IMR-90 (cell line): ENCODE measurements at regions not wholly inside any gene's neighbourhood (a gene's known extent, or its start where the extent isn't known, plus 50 kb on each side); places are given as distances from the start of the nearest gene placed in this dataset.

Experiments used
- ATAC-seq: fragments of 200-7000 bp; cut with Tn5 transposase; 2 replicates; pipeline ENCODE4 v1.9.1; 2020; ENCODE audit warnings: low read depth, mild to moderate bottlenecking, moderate library complexity
- BruUV-seq: library from RNA; stranded (reverse); fragments of 400-500 nt; replicated peaks from 2 replicates; lab custom pipeline; 2021; lab: Mats Ljungman, UMichigan
- CTCF ChIA-PET: fragments of 300-600 bp; formaldehyde crosslinking; extraction: SDS; loops from one replicate; lab custom pipeline; 2021; ENCODE audit warnings: antibody characterized with exemption; lab: Yijun Ruan, JAX
- POLR2A ChIA-PET: fragments of 300-600 bp; sonication (Branson Sonifier 250); formaldehyde crosslinking; loops from one replicate; lab custom pipeline; 2022; ENCODE audit warnings: antibody characterized with exemption; ENCODE audit not compliant: unreplicated experiment; lab: Charles Lee
- DNase-seq: peaks from one replicate; pipeline ENCODE4 v3.0.0; 2013
- H2AFZ ChIP-seq: replicated peaks from 2 replicates; pipeline ENCODE3; 2013; ENCODE audit warnings: low read length, mild to moderate bottlenecking; ENCODE audit not compliant: poor library complexity
- H2AK5ac ChIP-seq: 2 replicates; pipeline ENCODE4 v1.6.1; 2013; ENCODE audit warnings: low read depth, low read length, inconsistent platforms
- H2AK9ac ChIP-seq: replicated peaks from 2 replicates; pipeline ENCODE3; 2013; ENCODE audit warnings: mild to moderate bottlenecking, low read depth, low read length, moderate library complexity; ENCODE audit not compliant: poor library complexity
- H2BK120ac ChIP-seq: 2 replicates; pipeline ENCODE4 v1.6.1; 2013; ENCODE audit warnings: low read depth, low read length, inconsistent platforms
- H2BK15ac ChIP-seq: 3 replicates; pipeline ENCODE4 v1.6.1; 2013; ENCODE audit warnings: low read depth, low read length, inconsistent platforms
- H2BK20ac ChIP-seq: 2 replicates; pipeline ENCODE4 v1.6.1; 2013; ENCODE audit warnings: low read depth, mild to moderate bottlenecking, inconsistent platforms, low read length, moderate library complexity
- H2BK5ac ChIP-seq: 2 replicates; pipeline ENCODE4 v1.6.1; 2013; ENCODE audit warnings: mild to moderate bottlenecking, low read depth, low read length, inconsistent platforms; ENCODE audit not compliant: poor library complexity, severe bottlenecking
- H3K14ac ChIP-seq: replicated peaks from 2 replicates; pipeline ENCODE4 v1.6.1; 2013; ENCODE audit warnings: low read depth, low read length, inconsistent platforms
- H3K18ac ChIP-seq: 2 replicates; pipeline ENCODE4 v1.6.1; 2013; ENCODE audit warnings: low read depth, low read length, control low read depth
- H3K23ac ChIP-seq: 2 replicates; pipeline ENCODE4 v1.6.1; 2013; ENCODE audit warnings: low read depth, low read length, inconsistent platforms
- H3K27ac ChIP-seq: 2 replicates; pipeline ENCODE4 v1.5.1; 2013; ENCODE audit warnings: mild to moderate bottlenecking, control low read depth, low read length; ENCODE audit not compliant: insufficient read depth
- H3K27me3 ChIP-seq: 2 replicates; pipeline ENCODE4 v1.6.1; 2013; ENCODE audit warnings: low read length; ENCODE audit not compliant: control insufficient read depth, insufficient read depth
- H3K36me3 ChIP-seq: 2 replicates; pipeline ENCODE4 v1.6.1; 2013; ENCODE audit warnings: low read length, mixed read lengths; ENCODE audit not compliant: control insufficient read depth, insufficient read depth
- H3K4ac ChIP-seq: 2 replicates; pipeline ENCODE4 v1.6.1; 2013; ENCODE audit warnings: low read depth, low read length, inconsistent platforms
- H3K4me1 ChIP-seq: 2 replicates; pipeline ENCODE4 v1.6.1; 2013; ENCODE audit warnings: low read length, mixed read lengths; ENCODE audit not compliant: control insufficient read depth, insufficient read depth
- H3K4me2 ChIP-seq: 2 replicates; pipeline ENCODE4 v1.6.1; 2013; ENCODE audit warnings: low read depth, mild to moderate bottlenecking, control low read depth, low read length, moderate library complexity
- H3K4me3 ChIP-seq: 2 replicates; pipeline ENCODE4 v1.5.1; 2013; ENCODE audit warnings: low read depth, mild to moderate bottlenecking, control low read depth, low read length, moderate library complexity; ENCODE audit not compliant: insufficient read depth
- H3K56ac ChIP-seq: 2 replicates; pipeline ENCODE4 v1.6.1; 2013; ENCODE audit warnings: low read length, inconsistent platforms; ENCODE audit not compliant: insufficient read depth; ENCODE audit errors: extremely low read depth
- H3K79me1 ChIP-seq, 2 experiments: 2 replicates each; pipeline ENCODE4 v1.6.1; 2013; ENCODE audit warnings: low read length in 2 of 2, inconsistent platforms in 1 of 2, low read depth in 1 of 2
- H3K9ac ChIP-seq: 2 replicates; pipeline ENCODE4 v1.6.1; 2013; ENCODE audit warnings: low read depth, low read length, control low read depth
- H3K9me1 ChIP-seq: 2 replicates; pipeline ENCODE4 v1.6.1; 2013; ENCODE audit warnings: low read length, inconsistent platforms; ENCODE audit not compliant: insufficient read depth
- H3K9me3 ChIP-seq: 2 replicates; pipeline ENCODE4 v1.6.1; 2013; ENCODE audit warnings: low read length; ENCODE audit not compliant: control insufficient read depth, insufficient read depth
- H4K20me1 ChIP-seq: 2 replicates; pipeline ENCODE4 v1.6.1; 2013; ENCODE audit warnings: low read length, inconsistent platforms; ENCODE audit not compliant: insufficient read depth
- H4K5ac ChIP-seq: 2 replicates; pipeline ENCODE4 v1.6.1; 2013; ENCODE audit warnings: mild to moderate bottlenecking, low read depth, low read length, control low read depth
- H4K8ac ChIP-seq, 2 experiments: 2 replicates each; pipeline ENCODE4 v1.6.1; 2013; ENCODE audit warnings: low read depth in 2 of 2, low read length in 2 of 2, control low read depth in 1 of 2, inconsistent platforms in 1 of 2
- H4K91ac ChIP-seq: 2 replicates; pipeline ENCODE4 v1.6.1; 2013; ENCODE audit warnings: low read depth, low read length, inconsistent platforms; ENCODE audit not compliant: insufficient read depth
- BHLHE40 ChIP-seq: fragments of 150-350 bp; IDR thresholded peaks from 2 replicates; pipeline ENCODE4 v1.6.1; 2016; ENCODE audit warnings: mild to moderate bottlenecking, low read depth, low read length
- CEBPB ChIP-seq: IDR thresholded peaks from 2 replicates; pipeline ENCODE4 v1.6.1; 2012; ENCODE audit warnings: low read depth, low read length, improper control_type of control experiment
- CHD1 ChIP-seq: IDR thresholded peaks from 2 replicates; pipeline ENCODE4 v1.6.1; 2012; ENCODE audit warnings: low read depth, low read length, improper control_type of control experiment
- FOS ChIP-seq: fragments of 150-350 bp; IDR thresholded peaks from 2 replicates; pipeline ENCODE4 v1.6.1; 2016; ENCODE audit warnings: low read depth, low read length
- MAFK ChIP-seq: IDR thresholded peaks from 2 replicates; pipeline ENCODE4 v1.6.1; 2012; ENCODE audit warnings: low read depth, low read length, improper control_type of control experiment
- MAZ ChIP-seq: IDR thresholded peaks from 2 replicates; pipeline ENCODE4 v1.6.1; 2012; ENCODE audit warnings: low read depth, mild to moderate bottlenecking, low read length, improper control_type of control experiment, moderate library complexity, borderline replicate concordance
- MXI1 ChIP-seq: IDR thresholded peaks from 2 replicates; pipeline ENCODE4 v1.6.1; 2012; ENCODE audit warnings: low read depth, mild to moderate bottlenecking, low read length, moderate library complexity, borderline replicate concordance
- NFE2L2 ChIP-seq: fragments of 150-350 bp; IDR thresholded peaks from 2 replicates; pipeline ENCODE4 v1.6.1; 2016; ENCODE audit warnings: low read depth, mild to moderate bottlenecking, low read length
- POLR2A ChIP-seq: IDR thresholded peaks from 2 replicates; pipeline ENCODE4 v1.6.1; 2012; ENCODE audit warnings: mild to moderate bottlenecking, low read depth, low read length
- RAD21 ChIP-seq: IDR thresholded peaks from 2 replicates; pipeline ENCODE4 v1.6.1; 2012; ENCODE audit warnings: low read length, improper control_type of control experiment
- RCOR1 ChIP-seq: IDR thresholded peaks from 2 replicates; pipeline ENCODE4 v1.6.1; 2012; ENCODE audit warnings: mild to moderate bottlenecking, low read length, improper control_type of control experiment; ENCODE audit not compliant: insufficient replicate concordance
- RFX5 ChIP-seq: IDR thresholded peaks from 2 replicates; pipeline ENCODE4 v1.8.0; 2012; ENCODE audit warnings: low read depth, mild to moderate bottlenecking, low read length, moderate library complexity
- SMC3 ChIP-seq: fragments of 150-350 bp; IDR thresholded peaks from 2 replicates; pipeline ENCODE4 v1.6.1; 2016; ENCODE audit warnings: low read depth, mild to moderate bottlenecking, antibody characterized with exemption, low read length, moderate library complexity
- WGBS, 2 experiments: methylation state at CpG; one replicate each; pipeline versions ENCODE4 v1.1.5 to v1.1.7; 2013; ENCODE audit warnings: missing lambda C conversion rate in 2 of 2; ENCODE audit not compliant: insufficient read length in 1 of 2; ENCODE audit errors: extremely low coverage in 2 of 2; 5-methylcytosine and 5-hydroxymethylcytosine counted together
- dilution Hi-C: fragments of 300-500 bp; cut with HindIII; formaldehyde crosslinking; loops from one replicate; pipeline ENCODE4 v1.14.3; 2018; ENCODE audit warnings: low sequenced_read_pairs; ENCODE audit not compliant: unreplicated experiment
- in situ Hi-C: fragments of 300-500 bp; cut with MboI; formaldehyde crosslinking; loops from 3 replicates; pipeline ENCODE4 v1.14.3; 2019; ENCODE audit warnings: low sequenced_read_pairs, inconsistent platforms, mixed read lengths
- intact Hi-C: fragments of 100-400 bp; cut with micrococcal nuclease; formaldehyde crosslinking; loops from 2 replicates; pipeline ENCODE4 v1.10.0; 2022
- TF ChIP-seq, protein P1 (sequence below): conservative IDR thresholded peaks from 2 replicates; pipeline ENCODE4 v1.5.1; 2012; ENCODE audit warnings: mild to moderate bottlenecking, low read depth, low read length, improper control_type of control experiment
- TF ChIP-seq, protein P2 (sequence below): fragments of 150-350 bp; IDR thresholded peaks from 2 replicates; pipeline ENCODE4 v1.6.1; 2016; ENCODE audit warnings: low read depth, mild to moderate bottlenecking, low read length, moderate library complexity, borderline replicate concordance
- TF ChIP-seq, protein P3 (sequence below): fragments of 150-350 bp; IDR thresholded peaks from 2 replicates; pipeline ENCODE4 v1.6.1; 2017; ENCODE audit warnings: mild to moderate bottlenecking, antibody characterized with exemption, low read length, low read depth

DNA sequence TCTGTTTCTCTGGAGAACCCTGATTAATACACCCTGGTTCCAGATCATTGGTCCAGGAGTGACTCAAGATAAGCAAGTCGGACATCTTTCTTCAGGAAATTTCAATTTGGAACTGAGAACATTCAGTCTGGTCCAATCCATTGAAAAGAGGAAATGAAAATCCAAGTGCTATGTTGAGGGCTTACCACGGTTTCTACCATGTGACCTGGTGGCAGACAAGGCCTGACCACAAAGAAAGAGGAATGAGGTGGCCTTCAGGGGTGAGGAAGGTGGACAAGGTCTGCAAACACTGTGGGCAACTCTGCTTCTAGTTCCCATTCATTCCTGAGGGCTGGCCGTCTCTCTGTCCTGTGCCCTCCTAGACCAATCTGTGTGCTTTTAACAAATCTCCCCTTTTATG is 149.2 kb upstream of the GHITM start:
- ChIA-PET POLR2A (no interaction called here), CTCF (no interaction called here)
- no peaks in the 10 kb centered on the region for H3K4me1 ChIP-seq
- H3K36me3 ChIP-seq, result no peaks in the 10 kb centered on the region
- H4K20me1 ChIP-seq, result no peaks in the 10 kb centered on the region
- H3K23ac ChIP-seq, result no peak overlapping the region
- TF ChIP-seq CEBPB (no peak), CHD1 (no peak), POLR2A (no peak), FOS (no peak), MAFK (no peak), BHLHE40 (no peak), RFX5 (no peak), MXI1 (no peak), MAZ (no peak), RCOR1 (no peak), RAD21 (no peak), NFE2L2 (no peak), SMC3 (no peak)
- TF ChIP-seq, protein P1, sequence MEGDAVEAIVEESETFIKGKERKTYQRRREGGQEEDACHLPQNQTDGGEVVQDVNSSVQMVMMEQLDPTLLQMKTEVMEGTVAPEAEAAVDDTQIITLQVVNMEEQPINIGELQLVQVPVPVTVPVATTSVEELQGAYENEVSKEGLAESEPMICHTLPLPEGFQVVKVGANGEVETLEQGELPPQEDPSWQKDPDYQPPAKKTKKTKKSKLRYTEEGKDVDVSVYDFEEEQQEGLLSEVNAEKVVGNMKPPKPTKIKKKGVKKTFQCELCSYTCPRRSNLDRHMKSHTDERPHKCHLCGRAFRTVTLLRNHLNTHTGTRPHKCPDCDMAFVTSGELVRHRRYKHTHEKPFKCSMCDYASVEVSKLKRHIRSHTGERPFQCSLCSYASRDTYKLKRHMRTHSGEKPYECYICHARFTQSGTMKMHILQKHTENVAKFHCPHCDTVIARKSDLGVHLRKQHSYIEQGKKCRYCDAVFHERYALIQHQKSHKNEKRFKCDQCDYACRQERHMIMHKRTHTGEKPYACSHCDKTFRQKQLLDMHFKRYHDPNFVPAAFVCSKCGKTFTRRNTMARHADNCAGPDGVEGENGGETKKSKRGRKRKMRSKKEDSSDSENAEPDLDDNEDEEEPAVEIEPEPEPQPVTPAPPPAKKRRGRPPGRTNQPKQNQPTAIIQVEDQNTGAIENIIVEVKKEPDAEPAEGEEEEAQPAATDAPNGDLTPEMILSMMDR, result no peak
- TF ChIP-seq, protein P2, sequence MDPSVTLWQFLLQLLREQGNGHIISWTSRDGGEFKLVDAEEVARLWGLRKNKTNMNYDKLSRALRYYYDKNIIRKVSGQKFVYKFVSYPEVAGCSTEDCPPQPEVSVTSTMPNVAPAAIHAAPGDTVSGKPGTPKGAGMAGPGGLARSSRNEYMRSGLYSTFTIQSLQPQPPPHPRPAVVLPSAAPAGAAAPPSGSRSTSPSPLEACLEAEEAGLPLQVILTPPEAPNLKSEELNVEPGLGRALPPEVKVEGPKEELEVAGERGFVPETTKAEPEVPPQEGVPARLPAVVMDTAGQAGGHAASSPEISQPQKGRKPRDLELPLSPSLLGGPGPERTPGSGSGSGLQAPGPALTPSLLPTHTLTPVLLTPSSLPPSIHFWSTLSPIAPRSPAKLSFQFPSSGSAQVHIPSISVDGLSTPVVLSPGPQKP, result no peak
- TF ChIP-seq, protein P3, sequence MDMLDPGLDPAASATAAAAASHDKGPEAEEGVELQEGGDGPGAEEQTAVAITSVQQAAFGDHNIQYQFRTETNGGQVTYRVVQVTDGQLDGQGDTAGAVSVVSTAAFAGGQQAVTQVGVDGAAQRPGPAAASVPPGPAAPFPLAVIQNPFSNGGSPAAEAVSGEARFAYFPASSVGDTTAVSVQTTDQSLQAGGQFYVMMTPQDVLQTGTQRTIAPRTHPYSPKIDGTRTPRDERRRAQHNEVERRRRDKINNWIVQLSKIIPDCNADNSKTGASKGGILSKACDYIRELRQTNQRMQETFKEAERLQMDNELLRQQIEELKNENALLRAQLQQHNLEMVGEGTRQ, result no peak
- no peak overlapping the region for H3K4me2 ChIP-seq
- no peak overlapping the region for H3K56ac ChIP-seq
- H3K79me1 ChIP-seq, result no peaks in the 10 kb centered on the region
- DNase-seq, result no peak
- no peak overlapping the region for H4K8ac ChIP-seq
- H2BK5ac ChIP-seq, result no peak overlapping the region
- no TSS peak for BruUV-seq
- H3K9me3 ChIP-seq, result 0 out of 2 replicates have a peak, but pooled peaks cover 5% of the 10 kb centered on the region
- no peak overlapping the region for H2AK5ac ChIP-seq
- H3K27ac ChIP-seq, result no peak overlapping the region
- H2BK15ac ChIP-seq, result no peak overlapping the region
- ATAC-seq, result no peak
- H2AFZ ChIP-seq, result no peak overlapping the region
- H2BK120ac ChIP-seq, result no peak overlapping the region
- H3K9me1 ChIP-seq, result no peaks in the 10 kb centered on the region
- H4K5ac ChIP-seq, result no peak overlapping the region
- no peaks in the 10 kb centered on the region for H3K27me3 ChIP-seq
- no peak overlapping the region for H3K14ac ChIP-seq
- H2AK9ac ChIP-seq, result no peak overlapping the region
- H3K4ac ChIP-seq, result no peak overlapping the region
- H3K18ac ChIP-seq, result no peak overlapping the region
- dilution Hi-C loops, result no loop called here
- H2BK20ac ChIP-seq, result no peak overlapping the region
- 40% methylated on average over 1 of the region's 3 CpGs; no CpG with 5 or more reads in 1 of the 2 experiments for WGBS, 2 experiments
- H3K9ac ChIP-seq, result no peak overlapping the region
- H3K4me3 ChIP-seq, result no peak overlapping the region
- no peak overlapping the region for H4K91ac ChIP-seq
- intact Hi-C loops, result no loop called here
- in situ Hi-C loops, result no loop called here
